Posterior vena cava (tissue), 2 donors: ENCODE measurements at regions not wholly inside any gene's neighbourhood (a gene's known extent, or its start where the extent isn't known, plus 50 kb on each side); places are given as distances from the start of the nearest gene placed in this dataset.
"Not testable (repeated sequence)": the region's sequence is repeated elsewhere in the genome, so short reads cannot be mapped to it uniquely, and the experiment has no call there.

Source experiments
- DNase-seq: peaks from one replicate; pipeline ENCODE4 v3.0.0-alpha.2; 2020; ENCODE audit warnings: low spot score
- intact Hi-C, 2 donors: fragments of 100-400 bp; cut with DNase I; formaldehyde crosslinking; loops; one replicate each; pipeline versions ENCODE4 v1.14.1 to v1.14.2; 2022 to 2023
- donor health status: DM: yes; HTN: yes; CAD: no.
- donor health status: DM: yes; HTN: yes; CAD: no.

DNA sequence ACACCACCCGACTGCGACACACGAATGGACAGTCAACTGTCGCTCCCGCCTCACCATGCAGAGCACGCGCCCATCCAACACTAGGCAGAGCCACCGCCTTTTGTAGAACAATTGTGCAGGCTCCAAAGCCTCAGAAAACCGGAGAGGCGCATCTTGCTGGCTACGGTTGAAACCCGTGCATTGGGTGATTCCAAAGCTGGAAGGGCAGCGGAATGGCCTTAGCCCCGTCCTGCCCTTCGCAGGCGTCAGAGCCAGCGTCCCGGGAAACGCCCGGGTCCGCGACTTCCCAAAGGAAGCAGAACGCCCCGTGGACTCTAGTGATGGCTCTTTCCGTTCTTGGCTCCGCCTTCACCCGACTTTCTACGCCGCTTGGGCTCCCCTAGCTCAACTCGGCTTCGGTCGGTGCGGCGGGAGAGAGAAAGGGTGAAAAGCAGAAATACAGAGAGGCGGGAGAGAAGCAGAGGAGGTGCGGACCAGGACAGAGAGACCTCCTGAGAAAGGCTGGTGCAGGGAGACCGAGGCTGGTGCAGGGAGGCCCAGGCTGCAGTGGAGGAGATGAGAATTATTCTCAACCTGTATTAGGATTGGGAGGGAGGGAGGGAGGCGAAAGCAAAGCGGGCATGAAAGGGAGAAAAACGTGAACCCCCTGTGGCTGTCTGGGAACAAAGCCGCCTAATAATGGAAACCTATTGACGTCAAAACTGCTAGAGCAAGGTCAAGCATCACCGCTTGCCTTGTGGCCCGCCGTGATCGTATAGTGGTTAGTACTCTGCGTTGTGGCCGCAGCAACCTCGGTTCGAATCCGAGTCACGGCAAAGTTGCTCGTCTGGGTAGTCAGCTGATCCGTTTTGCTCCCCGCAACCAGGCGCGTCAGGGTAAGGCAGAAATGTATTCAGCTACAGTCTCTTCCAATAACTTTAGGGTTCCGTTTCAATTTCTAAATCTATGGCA lies 99.5 kb downstream of the PRKAB2 start:
- DNase-seq, result peak; percentile 65
- intact Hi-C loops, result no loop called here

DNA sequence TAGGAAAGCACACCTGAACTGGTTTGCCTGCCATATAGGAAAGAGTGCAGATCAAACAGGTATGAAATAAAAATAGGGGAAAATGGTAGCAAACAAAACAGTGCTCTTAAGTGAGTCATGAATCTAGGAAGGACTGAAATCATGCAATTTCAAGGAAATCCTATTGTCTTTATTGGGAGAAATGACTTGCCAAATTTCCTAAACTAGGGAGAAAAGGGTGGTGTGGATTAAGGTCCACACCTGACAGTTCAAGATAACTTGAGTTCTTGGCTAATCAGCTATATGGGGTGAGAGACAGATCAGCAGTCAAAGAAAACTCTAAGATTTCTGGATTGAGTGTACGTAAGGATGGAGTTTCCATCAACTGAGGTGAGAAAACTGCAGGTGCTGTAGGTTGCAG lies 101.1 kb downstream of the PRKAB2 start:
- intact Hi-C loops, result no loop called here
- no peak for DNase-seq

DNA sequence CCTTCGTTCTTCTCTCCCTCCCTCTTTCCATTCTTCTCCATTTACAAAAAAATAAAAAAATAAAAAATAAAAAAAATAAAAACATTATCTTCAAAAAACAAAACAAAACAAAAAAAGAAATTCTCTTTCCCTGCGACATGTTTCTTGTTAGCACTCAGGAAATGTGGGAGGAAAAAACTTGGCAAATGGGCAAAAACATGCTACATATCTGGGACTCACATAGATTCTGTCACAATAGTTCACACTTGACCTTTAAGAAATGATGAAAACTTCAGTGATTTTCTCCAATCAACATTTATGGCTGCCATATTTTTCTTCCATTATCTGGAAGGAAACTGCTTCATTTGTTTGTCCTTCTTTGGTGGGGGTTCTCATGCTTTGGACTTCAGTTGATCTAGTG lies 109.3 kb downstream of the PRKAB2 start:
- intact Hi-C loops, result no loop called here
- no peak for DNase-seq

DNA sequence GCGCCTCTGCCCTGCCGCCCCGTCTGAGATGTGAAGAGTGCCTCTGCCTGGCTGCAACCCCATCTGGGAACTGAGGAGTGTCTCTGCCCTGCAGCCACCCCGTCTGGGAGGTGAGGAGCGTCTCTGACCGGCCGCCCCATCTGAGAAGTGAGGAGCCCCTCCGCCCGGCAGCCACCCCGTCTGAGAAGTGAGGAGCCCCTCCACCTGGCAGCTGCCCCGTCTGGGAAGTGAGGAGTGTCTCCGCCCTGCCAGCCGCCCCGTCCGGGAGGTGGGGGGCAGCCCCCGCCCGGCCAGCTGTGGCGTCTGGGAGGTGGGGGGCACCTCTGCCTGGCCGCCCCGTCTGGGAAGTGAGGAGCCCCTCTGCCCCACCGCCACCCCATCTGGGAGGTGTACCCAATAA lies 110.4 kb downstream of the PRKAB2 start:
- DNase-seq, intact Hi-C loops: not testable (repeated sequence)

DNA sequence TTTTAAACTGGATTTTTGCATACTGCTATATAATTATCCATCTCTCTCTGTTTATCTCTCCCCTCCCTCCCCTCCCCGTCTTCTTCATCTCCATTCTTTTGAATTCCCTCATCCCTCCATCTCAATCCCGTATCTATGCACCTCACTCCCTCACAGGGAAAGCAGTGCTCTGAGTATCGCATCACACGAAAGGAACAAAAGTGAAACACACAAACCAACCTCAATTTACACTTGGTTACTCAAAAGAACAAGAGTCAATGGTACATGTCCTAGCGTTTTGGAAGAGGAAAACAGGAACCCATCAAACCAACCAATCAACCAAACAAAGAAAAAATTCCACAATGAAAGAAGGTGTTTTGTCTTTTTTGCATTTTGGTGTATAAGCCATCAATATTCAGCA lies 115.1 kb downstream of the NBPF12 start:
- no peak for DNase-seq
- intact Hi-C loops, result no loop called here

DNA sequence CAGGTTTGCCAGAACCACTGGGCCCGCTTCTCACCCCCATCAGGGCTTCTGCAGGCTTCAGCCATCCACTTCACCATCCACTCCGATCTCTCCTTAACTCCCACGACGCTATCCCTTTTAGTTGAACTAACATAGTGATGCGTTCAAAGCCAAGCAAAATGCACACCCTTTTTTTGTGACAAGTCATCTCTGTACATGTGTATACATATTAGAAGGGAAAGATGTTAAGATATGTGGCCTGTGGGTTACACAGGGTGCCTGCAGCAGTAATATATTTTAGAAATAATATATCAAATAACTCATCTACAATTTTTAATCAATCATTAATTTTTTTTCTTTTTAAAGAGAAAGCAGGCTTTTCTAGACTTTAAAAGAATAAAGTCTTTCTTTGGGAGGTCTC lies 114.6 kb downstream of the NBPF12 start:
- DNase-seq, result no peak
- intact Hi-C loops, result no loop called here

DNA sequence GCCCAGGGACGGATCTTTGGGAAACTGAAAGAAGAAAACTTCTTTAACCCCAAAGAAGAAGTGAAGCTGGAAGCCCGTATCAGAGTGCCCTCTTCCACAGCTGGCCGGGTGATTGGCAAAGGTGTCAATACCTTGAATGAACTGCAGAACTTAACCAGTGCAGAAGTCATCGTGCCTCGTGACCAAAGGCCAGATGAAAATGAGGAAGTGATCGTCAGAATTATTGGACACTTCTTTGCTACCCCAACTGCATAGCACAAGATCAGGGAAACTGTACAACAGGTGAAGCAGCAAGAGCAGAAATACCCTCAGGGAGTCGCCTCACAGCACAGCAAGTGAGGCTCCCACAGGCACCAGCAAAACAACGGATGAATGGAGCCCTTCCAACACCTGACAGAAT lies 114.0 kb downstream of the NBPF12 start:
- no peak for DNase-seq
- intact Hi-C loops, result no loop called here

DNA sequence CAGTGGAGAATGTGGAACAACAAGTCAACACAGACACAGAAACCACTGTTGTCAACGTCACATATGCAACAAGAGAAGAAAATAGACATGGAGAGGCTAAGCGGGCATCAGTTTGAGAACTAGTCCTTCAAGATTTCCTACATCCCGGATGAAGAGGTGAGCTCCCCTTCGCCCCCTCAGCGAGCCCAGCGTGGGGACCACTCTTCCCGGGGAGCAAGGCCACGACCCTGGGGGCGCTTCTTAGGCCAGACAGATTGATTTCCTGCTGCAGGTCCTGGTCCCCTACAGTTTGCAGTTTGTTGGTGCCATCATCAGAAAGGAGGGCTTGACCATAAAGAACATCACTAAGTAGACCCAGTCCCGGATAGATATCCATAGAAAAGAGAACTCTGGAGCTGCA lies 113.0 kb downstream of the NBPF12 start:
- intact Hi-C loops, result no loop called here
- no peak for DNase-seq

DNA sequence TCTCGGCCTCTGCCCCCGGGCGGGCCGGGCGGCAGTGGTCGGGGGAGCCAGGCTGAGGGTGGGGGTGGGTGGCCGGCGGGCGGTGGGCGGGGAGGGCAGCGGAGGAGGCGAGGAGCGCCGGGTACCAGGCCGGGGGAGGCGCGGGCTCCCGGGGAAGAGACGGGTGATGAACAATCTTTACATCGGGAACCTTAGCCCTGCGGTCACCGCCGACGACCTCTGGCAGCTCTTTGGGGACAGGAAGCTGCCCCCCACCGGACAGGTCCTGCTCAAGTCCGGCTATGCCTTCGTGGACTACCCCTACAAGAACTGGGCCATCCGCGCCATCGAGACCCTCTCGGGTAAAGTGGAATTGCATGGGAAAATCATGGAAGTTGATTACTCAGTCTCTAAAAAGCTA lies 112.5 kb downstream of the NBPF12 start:
- DNase-seq, result no peak

DNA sequence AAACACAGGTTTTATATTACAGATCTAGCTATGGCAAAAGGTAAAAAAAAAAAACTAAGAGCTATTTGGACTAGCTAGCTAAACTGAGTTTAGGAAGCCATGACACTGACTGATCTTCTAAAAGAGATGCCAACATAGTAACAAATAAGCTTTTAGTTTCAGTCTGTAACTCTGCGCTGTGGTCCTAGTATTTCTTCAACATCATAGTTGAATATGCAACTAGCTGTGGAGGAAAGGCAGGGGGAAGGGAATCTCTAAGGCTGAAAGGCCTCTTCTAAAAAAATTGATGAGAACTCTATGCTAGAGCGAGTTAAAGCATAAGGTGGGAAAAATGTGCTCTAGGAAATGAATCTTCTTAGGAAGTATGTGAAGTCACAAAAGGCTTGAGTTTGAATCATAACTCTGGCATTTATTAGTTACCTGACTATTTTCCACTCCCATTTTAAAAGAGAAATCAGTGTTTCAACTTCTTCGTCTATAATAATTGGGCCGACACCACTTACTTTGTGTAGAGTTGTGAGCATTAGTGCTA lies 108.8 kb downstream of the NBPF12 start:
- DNase-seq, intact Hi-C loops: not testable (repeated sequence)

More for the DNA sequence above, 112.5 kb downstream of the NBPF12 start:
- intact Hi-C loops, result no loop called here

DNA sequence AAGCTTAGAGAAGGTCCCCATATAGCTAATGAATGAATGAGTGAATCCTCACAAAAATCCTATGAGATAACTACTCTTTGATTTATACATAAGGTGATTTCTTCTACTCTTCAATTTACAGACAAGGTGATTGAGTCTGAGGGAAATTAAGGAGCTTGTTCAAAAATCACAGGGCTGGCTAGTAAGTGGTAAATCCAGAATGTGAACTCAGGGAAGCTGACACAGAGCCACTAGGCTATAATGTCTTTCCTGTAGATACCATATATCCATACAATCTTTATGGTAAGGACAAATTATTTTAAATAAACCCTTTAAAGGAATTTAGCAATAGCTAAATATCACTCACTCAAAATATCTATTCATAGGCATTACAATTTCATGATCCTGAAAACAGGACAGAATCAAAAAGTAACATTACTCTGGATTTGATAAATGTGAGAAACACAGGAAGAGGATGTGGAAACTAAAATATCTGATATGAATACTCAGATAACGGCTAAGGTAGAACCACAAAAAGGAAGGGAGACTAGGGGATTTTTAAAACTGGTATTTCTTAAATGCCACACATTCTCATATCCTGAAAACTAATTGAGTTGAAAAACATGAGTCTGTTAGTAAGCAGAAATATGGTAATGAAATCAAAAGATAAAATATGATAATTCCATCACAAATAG lies 108.2 kb downstream of the NBPF12 start:
- intact Hi-C loops, result no loop called here
- no peak for DNase-seq
